Heart right ventricle (tissue), 16 donors: ENCODE measurements at regions not wholly inside any gene's neighbourhood (a gene's known extent, or its start where the extent isn't known, plus 50 kb on each side); places are given as distances from the start of the nearest gene placed in this dataset.

ENCODE experiments used
- ATAC-seq, 8 donors: fragments of 200-7000 bp; cut with Tn5 transposase; one replicate each; pipeline ENCODE4 v1.9.1; 2020; ENCODE audit warnings: mild to moderate bottlenecking in 8 of 8, moderate library complexity in 8 of 8, moderate number of reproducible peaks in 1 of 8
- DNase-seq, 2 donors: peaks; one replicate each; pipeline ENCODE4 v3.0.0-alpha.2; 2020
- H3K27ac ChIP-seq, 10 donors: fragments of 200-600 bp; sonication (generic) in 2 of 10; one replicate each; pipeline versions ENCODE4 v1.5.0 to v1.8.0; 2020 to 2022; ENCODE audit warnings: mild to moderate bottlenecking in 3 of 10
- H3K27me3 ChIP-seq, 7 donors: fragments of 200-600 bp; one replicate each; pipeline ENCODE4 v1.8.0; 2021 to 2022; ENCODE audit warnings: mild to moderate bottlenecking in 2 of 7
- H3K36me3 ChIP-seq, 9 donors: fragments of 200-600 bp; sonication (generic) in 1 of 9; one replicate each; pipeline versions ENCODE4 v1.5.0 to v1.8.0; 2020 to 2022; ENCODE audit warnings: mild to moderate bottlenecking in 2 of 9
- H3K4me1 ChIP-seq, 9 donors: fragments of 200-600 bp; sonication (generic) in 1 of 9; one replicate each; pipeline versions ENCODE4 v1.5.0 to v1.8.0; 2020 to 2022; ENCODE audit warnings: mild to moderate bottlenecking in 4 of 9
- H3K4me3 ChIP-seq, 10 donors: fragments of 200-600 bp; sonication (generic) in 2 of 10; one replicate each; pipeline versions ENCODE4 v1.5.0 to v1.8.0; 2020 to 2022; ENCODE audit warnings: mild to moderate bottlenecking in 7 of 10, moderate library complexity in 2 of 10
- H3K9me3 ChIP-seq, 11 donors: fragments of 200-600 bp in 10 of 11; sonication (generic) in 2 of 11; one replicate each; pipeline versions ENCODE4 v1.5.0 to v1.8.0; 2013 to 2022; ENCODE audit warnings: mild to moderate bottlenecking in 2 of 11, control low read depth in 1 of 11, moderate library complexity in 1 of 11
- WGBS, 2 donors: extraction: QIAGEN DNeasy Blood & Tissue Kit; methylation state at CpG; one replicate each; pipeline ENCODE4 v1.1.7; 2013; ENCODE audit warnings: inconsistent platforms in 1 of 2; 5-methylcytosine and 5-hydroxymethylcytosine counted together
- intact Hi-C, 10 donors: fragments of 100-400 bp; cut with DNase I; formaldehyde crosslinking; loops; one replicate each; pipeline versions ENCODE4 v1.11.1 to v1.14.2; 2022
- TF ChIP-seq, protein P1 (sequence below), 9 donors: fragments of 200-600 bp; sonication (generic) in 2 of 9; IDR thresholded peaks; one replicate each; pipeline versions ENCODE4 v1.5.0 to v1.8.0; 2021 to 2022; ENCODE audit warnings: antibody characterized with exemption in 9 of 9, mild to moderate bottlenecking in 5 of 9, moderate library complexity in 1 of 9
- donor health status: Arrhythmogenic right ventricular cardiomyopathy.
- donor health status: ischemic (EF 13 %, LVEDD 7.1; RV severe dilation, severe dysfunction).
- donor health status: healthy with polysubstance abuse.
- donor health status: DM: no; HTN: yes; CAD: no.
- donor health status: DM: no; HTN: no; CAD: no.
- donor health status: ischemic (EF 25% LVEDD 6.9; RV normal size, moderate dysfunction).
- donor health status: ischemic (EF 25% LVEDD 5.7; RV mildly dilated, moderate dysfunction).
- donor health status: healthy.
- donor health status: DM: yes; HTN: yes; CAD: no.
- donor health status: Ischemic cardiomyopathy.
- donor health status: ischemic (EF 35%, LVEDD 5.7; RV mildly dilated, moderate dysfunction).
- donor health status: nonischemic (EF 11% LVEDD 7.7; RV severe dilation, severe dysfunction).
- donor health status: DM: yes; HTN: yes; CAD: no.
- donor health status: PGD.
- donor health status: ischemic (EF 29% LVEDD 5.4; RV normal size, mild dysfunction).
- donor health status: nonischemic (EF 23%, LVEDD 6.1; RV moderate dilation, normal function).

DNA sequence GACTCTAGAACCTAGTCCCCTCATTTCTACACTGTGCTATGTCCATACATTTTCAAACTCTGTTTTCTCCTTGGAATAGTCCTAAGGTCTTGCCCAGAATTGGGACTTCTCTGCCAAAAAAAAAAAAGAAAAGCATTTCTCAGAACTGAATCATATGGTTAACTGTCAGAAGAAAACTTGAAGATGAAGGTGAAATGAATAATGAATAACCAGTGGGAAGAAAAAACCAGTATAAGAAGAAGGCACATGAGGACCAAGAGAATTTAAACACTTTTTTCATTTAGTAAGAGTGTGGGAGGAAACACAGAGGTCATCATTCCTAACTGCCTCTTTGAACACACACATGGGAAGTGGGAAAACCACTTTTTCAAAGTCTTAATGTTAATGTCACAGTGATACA is 197.7 kb downstream of the PRELID2 start:
- TF ChIP-seq, protein P1, sequence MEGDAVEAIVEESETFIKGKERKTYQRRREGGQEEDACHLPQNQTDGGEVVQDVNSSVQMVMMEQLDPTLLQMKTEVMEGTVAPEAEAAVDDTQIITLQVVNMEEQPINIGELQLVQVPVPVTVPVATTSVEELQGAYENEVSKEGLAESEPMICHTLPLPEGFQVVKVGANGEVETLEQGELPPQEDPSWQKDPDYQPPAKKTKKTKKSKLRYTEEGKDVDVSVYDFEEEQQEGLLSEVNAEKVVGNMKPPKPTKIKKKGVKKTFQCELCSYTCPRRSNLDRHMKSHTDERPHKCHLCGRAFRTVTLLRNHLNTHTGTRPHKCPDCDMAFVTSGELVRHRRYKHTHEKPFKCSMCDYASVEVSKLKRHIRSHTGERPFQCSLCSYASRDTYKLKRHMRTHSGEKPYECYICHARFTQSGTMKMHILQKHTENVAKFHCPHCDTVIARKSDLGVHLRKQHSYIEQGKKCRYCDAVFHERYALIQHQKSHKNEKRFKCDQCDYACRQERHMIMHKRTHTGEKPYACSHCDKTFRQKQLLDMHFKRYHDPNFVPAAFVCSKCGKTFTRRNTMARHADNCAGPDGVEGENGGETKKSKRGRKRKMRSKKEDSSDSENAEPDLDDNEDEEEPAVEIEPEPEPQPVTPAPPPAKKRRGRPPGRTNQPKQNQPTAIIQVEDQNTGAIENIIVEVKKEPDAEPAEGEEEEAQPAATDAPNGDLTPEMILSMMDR (IDR thresholded peaks at IDR 0.05), result no peak
- H3K4me1 ChIP-seq, result no peaks in the 10 kb centered on the region
- no peak for DNase-seq
- peaks cover 0 to 16% (median 0%) of the 10 kb centered on the region in 11 donors for H3K9me3 ChIP-seq
- no peak for ATAC-seq
- H3K4me3 ChIP-seq, result no peak overlapping the region
- intact Hi-C loops, result no loop called here
- no peaks in the 10 kb centered on the region for H3K27me3 ChIP-seq
- no peaks in the 10 kb centered on the region for H3K36me3 ChIP-seq
- H3K27ac ChIP-seq, result no peak overlapping the region

DNA sequence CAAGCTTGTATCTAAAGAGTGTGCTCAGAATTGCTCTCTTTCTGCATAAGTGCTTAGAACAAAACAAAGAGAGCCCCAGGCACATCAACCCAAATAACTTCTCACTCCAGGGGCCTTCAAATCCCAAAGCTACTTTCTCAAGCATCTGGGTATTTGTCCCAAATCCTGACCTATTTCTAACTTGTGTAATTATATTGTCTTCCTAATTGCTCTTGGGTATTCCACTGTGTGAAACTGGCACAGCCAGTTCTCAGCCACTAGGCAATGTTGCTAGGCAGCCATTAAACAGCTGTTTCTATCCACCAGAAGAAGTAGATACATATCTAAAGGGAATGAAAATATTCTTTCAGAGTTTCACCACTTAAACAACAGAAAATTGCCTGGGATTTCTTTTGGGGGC is 198.8 kb downstream of the PRELID2 start:
- DNase-seq (no peak), ATAC-seq (no peak)
- Histone ChIP-seq H3K4me3 (no peak overlapping the region), H3K27me3 (no peaks in the 10 kb centered on the region), H3K27ac (no peak overlapping the region), H3K36me3 (no peaks in the 10 kb centered on the region), H3K4me1 (no peaks in the 10 kb centered on the region), H3K9me3 (peaks cover 0 to 5% (median 0%) of the 10 kb centered on the region in 11 donors)
- TF ChIP-seq, protein P1 (IDR thresholded peaks at IDR 0.05), result no peak
- intact Hi-C loops, result no loop called here

DNA sequence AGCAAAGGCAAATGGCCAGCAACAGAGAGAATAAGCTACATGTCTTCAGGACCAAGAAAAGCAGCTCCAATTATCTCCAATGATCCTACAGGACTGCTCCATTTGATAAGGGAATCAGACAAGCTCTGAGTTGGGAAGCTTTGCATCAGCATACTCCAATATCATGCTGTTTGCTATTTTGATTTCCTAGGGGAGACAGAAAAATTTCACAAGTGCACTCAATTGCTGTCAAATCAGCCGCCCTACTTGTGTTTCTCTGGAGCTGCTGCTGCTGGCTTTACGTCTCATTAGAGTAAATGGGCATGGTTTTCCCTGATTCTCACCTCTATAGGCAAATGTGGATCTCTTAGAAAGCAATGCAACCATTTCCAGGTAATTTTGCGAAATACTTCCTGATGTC is 201.7 kb downstream of the PRELID2 start:
- DNase-seq, result no peak
- Histone ChIP-seq H3K36me3 (no peaks in the 10 kb centered on the region), H3K4me1 (no peaks in the 10 kb centered on the region), H3K27ac (no peak overlapping the region), H3K27me3 (no peaks in the 10 kb centered on the region), H3K4me3 (no peak overlapping the region), H3K9me3 (no peaks in the 10 kb centered on the region)
- TF ChIP-seq, protein P1 (IDR thresholded peaks at IDR 0.05), result no peak
- no peak for ATAC-seq
- intact Hi-C loops, result no loop called here
- WGBS, 2 donors, result 83 to 84% methylated on average over 3 of the region's 3 CpGs

DNA sequence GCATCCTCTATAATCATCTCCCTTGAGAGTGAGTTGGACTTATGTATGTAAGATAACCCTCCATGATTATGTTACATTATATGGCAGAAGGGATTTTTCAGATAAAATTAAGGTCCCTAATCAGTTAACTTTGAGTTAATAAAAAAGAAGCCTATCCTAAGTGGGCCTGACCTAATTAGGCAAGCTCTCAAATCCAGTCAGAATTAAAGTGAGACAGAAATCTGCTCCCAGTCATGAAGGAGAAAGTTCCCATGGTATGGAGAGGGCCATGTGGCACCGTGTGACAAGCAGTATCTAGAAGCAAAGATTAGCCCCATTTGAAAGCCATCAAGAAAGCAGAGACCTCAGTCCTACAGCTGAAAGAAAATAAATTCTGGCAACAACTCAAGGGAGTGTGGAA is 202.4 kb downstream of the PRELID2 start:
- intact Hi-C loops, result no loop called here
- no peak overlapping the region for H3K4me3 ChIP-seq
- no peaks in the 10 kb centered on the region for H3K27me3 ChIP-seq
- ATAC-seq (no peak), DNase-seq (no peak)
- H3K9me3 ChIP-seq, result no peaks in the 10 kb centered on the region
- no peak overlapping the region for H3K27ac ChIP-seq
- H3K4me1 ChIP-seq, result no peaks in the 10 kb centered on the region
- H3K36me3 ChIP-seq, result no peaks in the 10 kb centered on the region
- TF ChIP-seq, protein P1 (IDR thresholded peaks at IDR 0.05), result no peak
- WGBS, 2 donors, result 31 to 36% methylated on average over 1 of the region's 1 CpG

DNA sequence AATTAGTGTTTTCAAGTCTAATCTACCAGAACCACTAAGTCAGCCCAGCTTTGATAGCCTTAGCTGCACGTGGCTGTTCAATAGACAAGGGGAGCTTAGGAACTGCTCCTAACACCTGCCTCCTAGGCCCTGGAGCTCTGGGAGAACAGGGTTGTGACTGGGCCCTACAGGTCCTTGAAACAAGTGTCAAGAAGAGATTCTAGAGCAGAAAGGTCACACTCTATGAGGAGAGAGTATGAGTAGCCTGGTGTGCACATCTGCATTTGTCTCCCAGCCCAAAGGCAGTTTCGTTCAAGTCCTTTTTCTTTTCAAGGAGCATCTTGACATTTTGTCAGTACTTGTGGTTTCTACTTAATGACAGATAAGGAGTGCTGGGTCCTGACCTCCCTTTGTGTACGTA is 206.1 kb downstream of the PRELID2 start:
- Histone ChIP-seq H3K36me3 (no peaks in the 10 kb centered on the region), H3K27ac (no peak overlapping the region), H3K27me3 (no peaks in the 10 kb centered on the region), H3K4me3 (no peak overlapping the region), H3K9me3 (peaks cover 0 to 4% (median 0%) of the 10 kb centered on the region in 11 donors), H3K4me1 (no peaks in the 10 kb centered on the region)
- TF ChIP-seq, protein P1 (IDR thresholded peaks at IDR 0.05), result no peak
- 68 to 75% methylated on average over 3 of the region's 3 CpGs for WGBS, 2 donors
- ATAC-seq (no peak), DNase-seq (no peak)
- intact Hi-C loops, result no loop called here
